SK-N-SH treated with all-trans-retinoic acid at 6 μM for 48 hours (cell line): ENCODE measurements at regions not wholly inside any gene's neighbourhood (a gene's known extent, or its start where the extent isn't known, plus 50 kb on each side); places are given as distances from the start of the nearest gene placed in this dataset.

Source experiments
- ATAC-seq: fragments of 200-7000 bp; cut with Tn5 transposase; 3 replicates; pipeline ENCODE4 v1.9.1; 2020; ENCODE audit warnings: mild to moderate bottlenecking, moderate library complexity
- ARNTL ChIP-seq: fragments of 450-650 bp; formaldehyde crosslinking; IDR thresholded peaks from 2 replicates; pipeline ENCODE4 v1.5.0; 2020; ENCODE audit warnings: low read depth, mild to moderate bottlenecking, moderate library complexity, borderline replicate concordance
- CREB5 ChIP-seq: fragments of 250-450 bp; sonication (Bioruptor Pico); IDR thresholded peaks from 2 replicates; pipeline ENCODE4 v1.5.1; 2020; ENCODE audit warnings: low read depth, mild to moderate bottlenecking, moderate library complexity
- CSDC2 ChIP-seq: fragments of 250-450 bp; sonication (Bioruptor Pico); IDR thresholded peaks from 2 replicates; pipeline ENCODE4 v1.5.0; 2020; ENCODE audit warnings: mild to moderate bottlenecking, moderate library complexity
- ESRRG ChIP-seq: fragments of 250-450 bp; sonication (Bioruptor Pico); IDR thresholded peaks from 2 replicates; pipeline ENCODE4 v1.6.1; 2021; ENCODE audit warnings: mild to moderate bottlenecking
- GLIS3 ChIP-seq: fragments of 250-450 bp; sonication (Bioruptor Pico); IDR thresholded peaks from 2 replicates; pipeline ENCODE4 v1.5.0; 2020; ENCODE audit warnings: mild to moderate bottlenecking, moderate library complexity
- ISL1 ChIP-seq: fragments of 250-450 bp; sonication (Bioruptor Pico); IDR thresholded peaks from 2 replicates; pipeline ENCODE4 v2.1.2; 2022; ENCODE audit warnings: mild to moderate bottlenecking, moderate library complexity
- OSR1 ChIP-seq: fragments of 250-450 bp; sonication (Bioruptor Pico); IDR thresholded peaks from 2 replicates; pipeline ENCODE4 v1.8.0; 2022; ENCODE audit warnings: moderate library complexity, mild to moderate bottlenecking, inconsistent platforms
- PATZ1 ChIP-seq: fragments of 250-450 bp; sonication (Bioruptor Pico); IDR thresholded peaks from 2 replicates; pipeline ENCODE4 v1.8.0; 2020; ENCODE audit warnings: mild to moderate bottlenecking, moderate library complexity, borderline replicate concordance
- POU6F1 ChIP-seq: fragments of 250-450 bp; sonication (Bioruptor Pico); IDR thresholded peaks from 2 replicates; pipeline ENCODE4 v1.8.0; 2021; ENCODE audit warnings: low read depth, mild to moderate bottlenecking, moderate library complexity, borderline replicate concordance
- PPARA ChIP-seq: fragments of 250-450 bp; sonication (Bioruptor Pico); IDR thresholded peaks from 2 replicates; pipeline ENCODE4 v1.5.0; 2020; ENCODE audit warnings: mild to moderate bottlenecking, borderline replicate concordance
- RARB ChIP-seq: fragments of 250-450 bp; sonication (Bioruptor Pico); IDR thresholded peaks from 2 replicates; pipeline ENCODE4 v1.8.0; 2021; ENCODE audit warnings: mild to moderate bottlenecking, moderate library complexity
- SNAI2 ChIP-seq: fragments of 250-450 bp; sonication (Bioruptor Pico); IDR thresholded peaks from 2 replicates; pipeline ENCODE4 v1.5.0; 2020; ENCODE audit warnings: mild to moderate bottlenecking, moderate library complexity
- TCF4 ChIP-seq: fragments of 250-450 bp; sonication (Bioruptor Pico); IDR thresholded peaks from 2 replicates; pipeline ENCODE4 v1.8.0; 2021; ENCODE audit warnings: mild to moderate bottlenecking, moderate library complexity, borderline replicate concordance
- TOX ChIP-seq: fragments of 250-450 bp; sonication (Bioruptor Pico); IDR thresholded peaks from 2 replicates; pipeline ENCODE4 v1.8.0; 2021; ENCODE audit warnings: mild to moderate bottlenecking, moderate library complexity, borderline replicate concordance
- TSHZ2 ChIP-seq: fragments of 250-450 bp; sonication (Bioruptor Pico); IDR thresholded peaks from 2 replicates; pipeline ENCODE4 v1.5.0; 2020; ENCODE audit warnings: mild to moderate bottlenecking, moderate library complexity
- ZFP3 ChIP-seq: fragments of 250-450 bp; sonication (Bioruptor Pico); IDR thresholded peaks from 2 replicates; pipeline ENCODE4 v1.5.0; 2020; ENCODE audit warnings: mild to moderate bottlenecking, moderate library complexity
- ZNF565 ChIP-seq: fragments of 450-650 bp; formaldehyde crosslinking; conservative IDR thresholded peaks from 2 replicates; pipeline ENCODE4 v1.5.0; 2020; ENCODE audit warnings: low read depth, mild to moderate bottlenecking, moderate library complexity
- ZNF8 ChIP-seq: fragments of 450-650 bp; formaldehyde crosslinking; IDR thresholded peaks from 2 replicates; pipeline ENCODE4 v1.5.0; 2020; ENCODE audit warnings: mild to moderate bottlenecking, moderate library complexity

- no peak for ATAC-seq
- TF ChIP-seq ISL1 (CRISPR knock-in tag) (no peak), CREB5 (CRISPR knock-in tag) (no peak), TOX (no peak), PPARA (CRISPR knock-in tag) (no peak), OSR1 (CRISPR knock-in tag) (no peak), ZNF565 (CRISPR knock-in tag) (no peak), ZFP3 (CRISPR knock-in tag) (no peak), RARB (CRISPR knock-in tag) (no peak), TSHZ2 (no peak), SNAI2 (CRISPR knock-in tag) (no peak), ZNF8 (CRISPR knock-in tag) (no peak)
- TF ChIP-seq, all 23 proteins: peak for 0
These were observed 193.2 kb upstream of the RFC3 start for GRCh38 chr13:33624740-33625139.

- TF ChIP-seq PATZ1 (CRISPR knock-in tag) (no peak), POU6F1 (no peak)
These were observed 191.5 kb upstream of the RFC3 start for GRCh38 chr13:33626407-33626806.

GRCh38 chr13:33628662-33629061 is 189.3 kb upstream of the RFC3 start:
- no peak for ATAC-seq
- no peak for TF ChIP-seq CREB5 (CRISPR knock-in tag)
- no peak for TF ChIP-seq PPARA (CRISPR knock-in tag)
- TF ChIP-seq CSDC2 (CRISPR knock-in tag) = no peak
- TF ChIP-seq GLIS3 = no peak
- no peak for TF ChIP-seq ESRRG (CRISPR knock-in tag)
- TF ChIP-seq ZNF8 (CRISPR knock-in tag) = no peak
- no peak for TF ChIP-seq RARB (CRISPR knock-in tag)
- TF ChIP-seq ZNF565 (CRISPR knock-in tag) = no peak
- no peak for TF ChIP-seq SNAI2 (CRISPR knock-in tag)
- no peak for TF ChIP-seq ARNTL (CRISPR knock-in tag)
- TF ChIP-seq TCF4 (CRISPR knock-in tag) = no peak
- no peak for TF ChIP-seq OSR1 (CRISPR knock-in tag)
- no peak for TF ChIP-seq POU6F1

More at GRCh38 chr13:33626407-33626806, 191.5 kb upstream of the RFC3 start:
- ATAC-seq = no peak
